ENCODE measurements at regions not wholly inside any gene's neighbourhood (a gene's known extent, or its start where the extent isn't known, plus 50 kb on each side); places are given as distances from the start of the nearest gene placed in this dataset.
A peak's percentile ranks its signal among the peaks of the same experiment; 100 is the strongest.

- TF ChIP-seq CTCF (conservative IDR thresholded peaks at IDR 0.05; ENCODE audit: low read depth, low read length), result peak; percentile 15
- no peak overlapping the region for H3K4me3 ChIP-seq (ENCODE audit: low read depth, low read length)
- no peak for DNase-seq (ENCODE audit: low read depth)
Observed at GRCh38 chr10:128540781-128541761, 414.8 kb upstream of the MKI67 start.

GRCh38 chr10:128541926-128542475 is 415.8 kb upstream of the MKI67 start:
- no peak for TF ChIP-seq CTCF (conservative IDR thresholded peaks at IDR 0.05; ENCODE audit: low read depth, low read length)
- no peak overlapping the region for H3K4me3 ChIP-seq (ENCODE audit: low read depth, low read length)
- DNase-seq (ENCODE audit: low read depth), result no peak

- no peak for DNase-seq (ENCODE audit: low read depth)
- no peak overlapping the region for H3K4me3 ChIP-seq (ENCODE audit: low read depth, low read length)
- TF ChIP-seq CTCF (conservative IDR thresholded peaks at IDR 0.05; ENCODE audit: low read depth, low read length), result no peak
Observed at GRCh38 chr10:128542659-128543058, 416.4 kb upstream of the MKI67 start.

GRCh38 chr10:128543151-128543550 is 416.9 kb upstream of the MKI67 start:
- TF ChIP-seq CTCF (conservative IDR thresholded peaks at IDR 0.05; ENCODE audit: low read depth, low read length), result no peak
- no peak for DNase-seq (ENCODE audit: low read depth)
- no peak overlapping the region for H3K4me3 ChIP-seq (ENCODE audit: low read depth, low read length)

GRCh38 chr10:128545216-128545615 is 419.0 kb upstream of the MKI67 start:
- TF ChIP-seq CTCF (conservative IDR thresholded peaks at IDR 0.05; ENCODE audit: low read depth, low read length), result no peak
- no peak overlapping the region for H3K4me3 ChIP-seq (ENCODE audit: low read depth, low read length)
- no peak for DNase-seq (ENCODE audit: low read depth)

GRCh38 chr10:128546651-128547165 is 420.5 kb upstream of the MKI67 start:
- TF ChIP-seq CTCF (conservative IDR thresholded peaks at IDR 0.05; ENCODE audit: low read depth, low read length), result no peak
- H3K4me3 ChIP-seq (ENCODE audit: low read depth, low read length), result no peak overlapping the region
- DNase-seq (ENCODE audit: low read depth), result no peak
